ENCODE measurements at regions not wholly inside any gene's neighbourhood (a gene's known extent, or its start where the extent isn't known, plus 50 kb on each side); places are given as distances from the start of the nearest gene placed in this dataset.
"Not testable (repeated sequence)": the region's sequence is repeated elsewhere in the genome, so short reads cannot be mapped to it uniquely, and the experiment has no call there.

DNA sequence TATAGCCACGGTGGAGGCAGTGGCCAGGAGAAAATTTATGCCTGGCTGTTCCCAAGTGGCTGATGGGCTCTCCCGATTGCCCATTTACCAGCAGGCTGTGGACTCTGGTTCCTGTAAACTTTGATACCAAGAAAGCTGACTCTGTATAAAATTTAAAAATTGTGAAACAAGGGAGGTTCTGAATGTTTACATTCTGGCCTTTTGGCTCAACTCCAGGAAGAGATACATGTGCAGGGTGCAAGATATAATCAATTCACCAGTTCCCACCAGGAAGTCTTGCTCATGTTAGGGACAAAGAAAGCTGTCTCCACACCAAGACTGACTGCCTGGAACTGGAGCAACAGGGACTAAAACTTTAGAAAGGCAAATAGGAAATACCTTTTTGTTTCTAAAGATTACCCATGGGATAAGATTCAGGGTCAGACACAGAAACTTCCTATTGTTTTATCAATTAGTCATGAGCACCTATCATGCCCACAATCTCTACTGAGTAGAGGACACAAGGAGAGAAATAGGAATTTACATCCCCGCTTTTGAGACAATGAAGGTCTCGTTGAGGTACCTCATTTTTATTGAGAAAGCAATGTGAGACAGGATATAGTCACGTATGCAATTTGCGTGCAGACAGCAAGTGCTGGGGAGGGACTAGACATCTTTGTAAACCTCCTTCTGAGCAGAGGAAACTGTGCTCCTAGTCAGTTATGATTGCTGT lies 123.5 kb downstream of the LIPG start:
- Histone ChIP-seq H3K4me2 (ENCODE audit: insufficient read depth, low read length) (peak overlapping the region; percentile 71), H3K79me2 (ENCODE audit: control insufficient read depth, insufficient read depth, low read length) (no peaks in the 10 kb centered on the region), H3K27me3 (ENCODE audit: control insufficient read depth in 2 of 2, insufficient read depth in 2 of 2, low read length in 2 of 2) (no peaks in the 10 kb centered on the region), H3K9me3 (replicated peaks; ENCODE audit: control insufficient read depth, insufficient read depth, low read length) (no peaks in the 10 kb centered on the region), H2AFZ (ENCODE audit: low read depth, low read length) (no peak overlapping the region), H4K20me1 (replicated peaks; ENCODE audit: control insufficient read depth, extremely low read depth, insufficient read depth, low read length) (no peaks in the 10 kb centered on the region), H3K4me1 (ENCODE audit: control insufficient read depth, extremely low read depth, insufficient read depth, low read length) (peaks cover 44% of the 10 kb centered on the region), H3K27ac (ENCODE audit: insufficient read depth, low read depth, low read length) (peak overlapping the region; percentile 96), H3K9me1 (replicated peaks; ENCODE audit: control insufficient read depth, extremely low read depth, insufficient read depth, low read length) (no peaks in the 10 kb centered on the region), H3K9ac (replicated peaks; ENCODE audit: extremely low read depth, insufficient read depth, low read length) (peak overlapping the region; percentile 84), H3K4me3 (replicated peaks in 1 of 3; ENCODE audit: insufficient read depth in 1 of 3, low read depth in 1 of 3, low read length in 3 of 3) (no peak overlapping the region), H3K36me3 (ENCODE audit: control insufficient read depth in 2 of 2, extremely low read depth in 1 of 2, insufficient read depth in 2 of 2, low read length in 2 of 2) (no peaks in the 10 kb centered on the region)
- FAIRE-seq (peak; percentile 95), DNase-seq (ENCODE audit: low read depth, low spot score) (peak; percentile 96)
- ChIA-PET POLR2A (interaction anchor here (0.8 to 1.3 kb wide), 2 partner anchors 22 to 40 kb away, joined by 3 to 4 read pairs; no protein-coding TSS in a partner anchor), CTCF (interaction anchor here (0.8 to 1.7 kb wide), 5 partner anchors 13 to 164 kb away, joined by 3 to 6 read pairs (median 3); no protein-coding TSS in a partner anchor)
- intact Hi-C loops (cut with micrococcal nuclease), result loop anchor here (1.0 to 5.0 kb wide), 4 partner anchors 21 to 123 kb away; partner anchors contain the start of gene LIPG
- BruUV-seq (replicated peaks), result no TSS peak
- TF ChIP-seq MYC (IDR thresholded peaks at IDR 0.05; ENCODE audit: low read depth, low read length), result no peak
- peak; percentile 76 for TF ChIP-seq JUN (IDR thresholded peaks at IDR 0.05; ENCODE audit: borderline replicate concordance, insufficient read depth, insufficient read length, low read depth)
- peak; percentile 100 for TF ChIP-seq GATA2 (IDR thresholded peaks at IDR 0.05; ENCODE audit: insufficient read depth, insufficient read length, low read depth, low read length)
- TF ChIP-seq MAX (IDR thresholded peaks at IDR 0.05; ENCODE audit: insufficient read depth, insufficient read length), result no peak
- peak; percentile 89 for TF ChIP-seq FOS (IDR thresholded peaks at IDR 0.05; ENCODE audit: borderline replicate concordance, insufficient read depth, low read length)
- TF ChIP-seq EZH2 (IDR thresholded peaks at IDR 0.05; ENCODE audit: borderline replicate concordance, low read depth, low read length, severe bottlenecking), result no peak
- peak; percentile 76 for TF ChIP-seq POLR2AphosphoS5 (IDR thresholded peaks at IDR 0.05; ENCODE audit: insufficient read depth, low read depth, low read length)
- peak; percentile 73 for TF ChIP-seq POLR2A (IDR thresholded peaks at IDR 0.05; ENCODE audit: low read depth, low read length)
- no peak for TF ChIP-seq CTCF (IDR thresholded peaks at IDR 0.05; ENCODE audit: extremely low read depth in 1 of 2, insufficient read depth in 1 of 2, low read depth in 1 of 2, low read length in 2 of 2)
- dilution Hi-C loops (cut with MboI; ENCODE audit: extremely low pct_ligation_motif_present, low sequenced_read_pairs), result no loop called here

DNA sequence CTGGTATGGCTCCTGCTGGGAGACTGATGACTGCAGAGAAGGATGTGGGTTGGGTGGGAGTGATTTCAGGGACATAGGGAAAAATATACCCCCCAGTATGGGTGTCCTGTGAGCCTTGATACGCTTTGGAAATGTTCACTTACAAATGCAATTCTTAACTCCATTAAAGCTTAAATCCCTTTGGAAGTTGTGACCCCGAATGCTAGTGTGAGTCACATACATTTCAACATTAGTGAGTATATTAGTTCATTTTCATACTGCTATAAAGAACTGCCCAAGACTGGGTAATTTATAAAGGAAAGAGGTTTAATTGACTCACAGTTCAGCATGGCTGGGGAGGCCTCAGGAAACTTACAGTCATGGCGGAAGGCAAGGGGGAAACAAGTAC lies 120.9 kb downstream of the LIPG start:
- H4K20me1 ChIP-seq (replicated peaks; ENCODE audit: control insufficient read depth, extremely low read depth, insufficient read depth, low read length); CTCF ChIA-PET; H3K36me3 ChIP-seq (ENCODE audit: control insufficient read depth in 2 of 2, extremely low read depth in 1 of 2, insufficient read depth in 2 of 2, low read length in 2 of 2); H3K9me1 ChIP-seq (replicated peaks; ENCODE audit: control insufficient read depth, extremely low read depth, insufficient read depth, low read length); H3K4me3 ChIP-seq (replicated peaks in 1 of 3; ENCODE audit: insufficient read depth in 1 of 3, low read depth in 1 of 3, low read length in 3 of 3); BruUV-seq (replicated peaks); DNase-seq (ENCODE audit: low read depth, low spot score); H3K9ac ChIP-seq (replicated peaks; ENCODE audit: extremely low read depth, insufficient read depth, low read length); POLR2A ChIA-PET; FAIRE-seq; H3K79me2 ChIP-seq (ENCODE audit: control insufficient read depth, insufficient read depth, low read length); H3K27ac ChIP-seq (ENCODE audit: insufficient read depth, low read depth, low read length); H3K4me2 ChIP-seq (ENCODE audit: insufficient read depth, low read length); H3K27me3 ChIP-seq (ENCODE audit: control insufficient read depth in 2 of 2, insufficient read depth in 2 of 2, low read length in 2 of 2); intact Hi-C loops (cut with micrococcal nuclease); dilution Hi-C loops (cut with MboI; ENCODE audit: extremely low pct_ligation_motif_present, low sequenced_read_pairs); H3K9me3 ChIP-seq (replicated peaks; ENCODE audit: control insufficient read depth, insufficient read depth, low read length); H2AFZ ChIP-seq (ENCODE audit: low read depth, low read length): not testable (repeated sequence)
- H3K4me1 ChIP-seq (ENCODE audit: control insufficient read depth, extremely low read depth, insufficient read depth, low read length), result peaks cover 42% of the 10 kb centered on the region
